ENCODE measurements at regions not wholly inside any gene's neighbourhood (a gene's known extent, or its start where the extent isn't known, plus 50 kb on each side); places are given as distances from the start of the nearest gene placed in this dataset.

- no peak for ATAC-seq
- WGBS, 3 donors, result 84 to 88% (median 88%) methylated on average over 6 of the region's 6 CpGs
- intact Hi-C loops (cut with DNase I), result no loop called here
Observed at GRCh38 chr7:110397927-110398660, 692.8 kb upstream of the LRRN3 start.

GRCh38 chr7:110399421-110399820 lies 691.5 kb upstream of the LRRN3 start:
- no peaks in the 10 kb centered on the region for H3K36me3 ChIP-seq (ENCODE audit: insufficient read depth in 1 of 2, low read depth in 1 of 2)
- H3K27me3 ChIP-seq (ENCODE audit: insufficient read depth in 3 of 3, low read length in 2 of 3), result peaks cover 0 to 2% (median 1%) of the 10 kb centered on the region in 3 donors
- ATAC-seq (no peak), DNase-seq (no peak)
- no peaks in the 10 kb centered on the region for H3K4me1 ChIP-seq
- WGBS, 3 donors, result 63 to 68% (median 66%) methylated on average over 2 of the region's 2 CpGs
- TF ChIP-seq CTCF (IDR thresholded peaks at IDR 0.05), result no peak
- H3K4me3 ChIP-seq, result no peak overlapping the region
- intact Hi-C loops (cut with DNase I), result no loop called here
- no peak overlapping the region for H3K27ac ChIP-seq
- no peaks in the 10 kb centered on the region for H3K9me3 ChIP-seq

More at GRCh38 chr7:110397927-110398660, 692.8 kb upstream of the LRRN3 start:
- DNase-seq, result no peak
- Histone ChIP-seq H3K36me3 (ENCODE audit: insufficient read depth in 1 of 2, low read depth in 1 of 2) (no peaks in the 10 kb centered on the region), H3K27ac (no peak overlapping the region), H3K4me3 (no peak overlapping the region), H3K4me1 (no peaks in the 10 kb centered on the region), H3K9me3 (no peaks in the 10 kb centered on the region), H3K27me3 (ENCODE audit: insufficient read depth in 3 of 3, low read length in 2 of 3) (peaks cover 0 to 2% (median 1%) of the 10 kb centered on the region in 3 donors)
- no peak for TF ChIP-seq CTCF (IDR thresholded peaks at IDR 0.05)

- TF ChIP-seq CTCF (IDR thresholded peaks at IDR 0.05), result no peak
- no peak for DNase-seq
- ATAC-seq, result no peak
- H3K36me3 ChIP-seq (ENCODE audit: insufficient read depth in 1 of 2, low read depth in 1 of 2), result no peaks in the 10 kb centered on the region
- no peaks in the 10 kb centered on the region for H3K9me3 ChIP-seq
- H3K4me1 ChIP-seq, result no peaks in the 10 kb centered on the region
- H3K4me3 ChIP-seq, result no peak overlapping the region
- intact Hi-C loops (cut with DNase I), result no loop called here
- H3K27me3 ChIP-seq (ENCODE audit: insufficient read depth in 3 of 3, low read length in 2 of 3), result peaks cover 0 to 2% (median 1%) of the 10 kb centered on the region in 3 donors
- no peak overlapping the region for H3K27ac ChIP-seq
- WGBS, 3 donors, result 27 to 34% (median 30%) methylated on average over 2 of the region's 2 CpGs
Observed at GRCh38 chr7:110400411-110400810, 690.5 kb upstream of the LRRN3 start.

GRCh38 chr7:110407242-110407641 lies 683.7 kb upstream of the LRRN3 start:
- TF ChIP-seq CTCF (IDR thresholded peaks at IDR 0.05), result no peak

GRCh38 chr7:110407706-110408105 lies 683.2 kb upstream of the LRRN3 start:
- Histone ChIP-seq H3K27ac (no peak overlapping the region), H3K4me1 (no peaks in the 10 kb centered on the region), H3K9me3 (no peaks in the 10 kb centered on the region), H3K27me3 (ENCODE audit: insufficient read depth in 3 of 3, low read length in 2 of 3) (peaks cover 0 to 4% (median 0%) of the 10 kb centered on the region in 3 donors), H3K36me3 (ENCODE audit: insufficient read depth in 1 of 2, low read depth in 1 of 2) (no peaks in the 10 kb centered on the region), H3K4me3 (no peak overlapping the region)
- TF ChIP-seq CTCF (IDR thresholded peaks at IDR 0.05), result no peak
- no peak for ATAC-seq
- intact Hi-C loops (cut with DNase I), result no loop called here
- WGBS, 3 donors, result 41 to 84% (median 52%) methylated on average over 1 of the region's 1 CpG
- no peak for DNase-seq

More at GRCh38 chr7:110407242-110407641, 683.7 kb upstream of the LRRN3 start:
- DNase-seq, result no peak
- H3K27ac ChIP-seq, result no peak overlapping the region
- H3K4me1 ChIP-seq, result no peaks in the 10 kb centered on the region
- H3K9me3 ChIP-seq, result no peaks in the 10 kb centered on the region
- H3K36me3 ChIP-seq (ENCODE audit: insufficient read depth in 1 of 2, low read depth in 1 of 2), result no peaks in the 10 kb centered on the region
- no peak overlapping the region for H3K4me3 ChIP-seq
- H3K27me3 ChIP-seq (ENCODE audit: insufficient read depth in 3 of 3, low read length in 2 of 3), result peaks cover 0 to 4% (median 0%) of the 10 kb centered on the region in 3 donors
- WGBS, 3 donors, result 82 to 86% (median 83%) methylated on average over 3 of the region's 3 CpGs
- ATAC-seq, result no peak
- intact Hi-C loops (cut with DNase I), result no loop called here
